SK-N-SH (cell line): ENCODE measurements at regions not wholly inside any gene's neighbourhood (a gene's known extent, or its start where the extent isn't known, plus 50 kb on each side); places are given as distances from the start of the nearest gene placed in this dataset.

Source experiments
- CTCF ChIA-PET: fragments of 300-600, 350-600 bp; formaldehyde crosslinking; extraction: SDS; loops from one replicate; lab custom pipeline; 2021; lab: Yijun Ruan, JAX
- POLR2A ChIA-PET: fragments of 350-600 bp; sonication (Branson Sonifier 250); formaldehyde crosslinking; extraction: SDS; loops from one replicate; lab custom pipeline; 2020; ENCODE audit warnings: antibody characterized with exemption, inconsistent platforms; lab: Yijun Ruan, JAX
- DNase-seq: peaks from one replicate; pipeline ENCODE4 v3.0.0; 2012
- H2AFZ ChIP-seq: fragments of 200-600 bp; sonication (generic); 2 replicates; pipeline ENCODE4 v1.8.1; 2016; ENCODE audit warnings: antibody characterized with exemption, mild to moderate bottlenecking, low read depth
- H3F3A ChIP-seq: fragments of 200-600 bp; sonication (generic); replicated peaks from 2 replicates; pipeline ENCODE3; 2016; ENCODE audit warnings: antibody characterized with exemption, mild to moderate bottlenecking; ENCODE audit not compliant: insufficient read depth
- H3K27ac ChIP-seq, 2 experiments: fragments of 200-500 bp in 1 of 2; fragments of 200-600 bp in 1 of 2; sonication (Bioruptor generic) in 1 of 2; sonication (generic), shearing (Covaris generic) in 1 of 2; 2 replicates each; pipeline versions ENCODE4 v1.5.1 to v1.6.1; 2014 to 2016; ENCODE audit warnings: low read depth in 2 of 2, inconsistent platforms in 1 of 2, low read length in 1 of 2, mild to moderate bottlenecking in 1 of 2, mixed read lengths in 1 of 2
- H3K27me3 ChIP-seq: fragments of 200-600 bp; sonication (generic), shearing (Covaris generic); 2 replicates; pipeline ENCODE4 v1.6.1; 2016; ENCODE audit warnings: mixed run types; ENCODE audit not compliant: insufficient read depth
- H3K36me3 ChIP-seq, 2 experiments: fragments of 200-500 bp in 1 of 2; fragments of 200-600 bp in 1 of 2; sonication (Bioruptor generic) in 1 of 2; sonication (generic) in 1 of 2; replicated peaks in 1 of 2; 2 replicates each; pipeline versions ENCODE3 to v1.5.1; 2014 to 2016; ENCODE audit warnings: low read length in 1 of 2, mild to moderate bottlenecking in 1 of 2; ENCODE audit not compliant: insufficient read depth in 2 of 2, control insufficient read depth in 1 of 2
- H3K4me1 ChIP-seq, 2 experiments: fragments of 200-500 bp in 1 of 2; fragments of 200-600 bp in 1 of 2; sonication (Bioruptor generic) in 1 of 2; sonication (generic), shearing (Covaris generic) in 1 of 2; 2 replicates each; pipeline versions ENCODE4 v1.5.1 to v1.6.1; 2014 to 2016; ENCODE audit warnings: low read depth in 1 of 2, low read length in 1 of 2, mixed run types in 1 of 2; ENCODE audit not compliant: insufficient read depth in 2 of 2, control insufficient read depth in 1 of 2
- H3K4me2 ChIP-seq: fragments of 200-600 bp; sonication (generic), shearing (Covaris generic); 2 replicates; pipeline ENCODE4 v1.6.1; 2017; ENCODE audit warnings: mixed run types
- H3K4me3 ChIP-seq, 2 experiments: fragments of 200-500 bp in 1 of 2; fragments of 200-600 bp in 1 of 2; sonication (Bioruptor generic) in 1 of 2; sonication (generic), shearing (Covaris generic) in 1 of 2; 2 replicates each; pipeline versions ENCODE4 v1.5.1 to v1.8.1; 2014 to 2016; ENCODE audit warnings: low read depth in 2 of 2, inconsistent platforms in 1 of 2, low read length in 1 of 2, mild to moderate bottlenecking in 1 of 2, mixed read lengths in 1 of 2, moderate library complexity in 1 of 2
- H3K79me2 ChIP-seq: fragments of 200-600 bp; sonication (generic); 2 replicates; pipeline ENCODE4 v1.8.1; 2017; ENCODE audit warnings: mild to moderate bottlenecking; ENCODE audit not compliant: insufficient read depth
- H3K9ac ChIP-seq: fragments of 200-600 bp; sonication (generic); 2 replicates; pipeline ENCODE4 v1.6.1; 2017; ENCODE audit warnings: mixed run types
- H3K9me2 ChIP-seq: fragments of 200-600 bp; sonication (generic); 2 replicates; pipeline ENCODE4 v1.6.1; 2017; ENCODE audit warnings: mixed run types
- H3K9me3 ChIP-seq: fragments of 200-600 bp; sonication (generic); 2 replicates; pipeline ENCODE4 v1.6.1; 2017; ENCODE audit warnings: mixed run types, mild to moderate bottlenecking, moderate library complexity
- H4K20me1 ChIP-seq: fragments of 200-600 bp; sonication (generic); 2 replicates; pipeline ENCODE4 v1.6.1; 2017; ENCODE audit warnings: mild to moderate bottlenecking, mixed run types; ENCODE audit not compliant: insufficient read depth
- ELF1 ChIP-seq: IDR thresholded peaks from 2 replicates; pipeline ENCODE4 v1.4.0; 2012
- EP300 ChIP-seq, 2 experiments: IDR thresholded peaks; 2 replicates each; pipeline versions ENCODE4 v1.4.0 to v1.6.1; 2012; ENCODE audit warnings: borderline replicate concordance in 1 of 2, low read depth in 1 of 2, low read length in 1 of 2
- FOXJ3 ChIP-seq: sonication (generic); formaldehyde crosslinking; IDR thresholded peaks from 2 replicates; pipeline ENCODE4 v1.5.1; 2020; ENCODE audit warnings: mild to moderate bottlenecking, missing genetic modification reagents
- FOXM1 ChIP-seq: IDR thresholded peaks from 2 replicates; pipeline ENCODE4 v1.4.0; 2012; ENCODE audit warnings: low read depth, mild to moderate bottlenecking
- GATA2 ChIP-seq: sonication (generic); formaldehyde crosslinking; IDR thresholded peaks from 2 replicates; pipeline ENCODE4 v1.5.0; 2020; ENCODE audit warnings: mild to moderate bottlenecking, missing genetic modification reagents
- JUND ChIP-seq: IDR thresholded peaks from 2 replicates; pipeline ENCODE4 v1.4.0; 2012
- MAX ChIP-seq: IDR thresholded peaks from 2 replicates; pipeline ENCODE4 v1.4.0; 2012; ENCODE audit warnings: low read depth
- MEF2A ChIP-seq: IDR thresholded peaks from 2 replicates; pipeline ENCODE4 v1.4.0; 2012; ENCODE audit warnings: low read depth, borderline replicate concordance
- MXI1 ChIP-seq: IDR thresholded peaks from 2 replicates; pipeline ENCODE4 v1.6.1; 2012; ENCODE audit warnings: mild to moderate bottlenecking, low read depth, low read length, improper control_type of control experiment
- NRF1 ChIP-seq: IDR thresholded peaks from 2 replicates; pipeline ENCODE4 v1.6.1; 2012; ENCODE audit warnings: low read depth, mild to moderate bottlenecking, low read length
- POLR2AphosphoS5 ChIP-seq: IDR thresholded peaks from 2 replicates; pipeline ENCODE4 v1.6.1; 2012; ENCODE audit warnings: low read depth, low read length
- RCOR1 ChIP-seq: fragments of 150-350 bp; IDR thresholded peaks from 2 replicates; pipeline ENCODE4 v1.6.1; 2017; ENCODE audit warnings: antibody characterized with exemption, low read length
- RXRA ChIP-seq: IDR thresholded peaks from 2 replicates; pipeline ENCODE4 v1.4.0; 2012; ENCODE audit warnings: low read depth, mild to moderate bottlenecking, borderline replicate concordance
- SIN3A ChIP-seq: IDR thresholded peaks from 2 replicates; pipeline ENCODE4 v1.6.1; 2012; ENCODE audit warnings: low read depth, mild to moderate bottlenecking, low read length, moderate library complexity, borderline replicate concordance
- SMC3 ChIP-seq: IDR thresholded peaks from 2 replicates; pipeline ENCODE4 v1.6.1; 2012; ENCODE audit warnings: low read depth, low read length, improper control_type of control experiment
- TCF12 ChIP-seq: IDR thresholded peaks from 2 replicates; pipeline ENCODE4 v1.4.0; 2012
- TEAD4 ChIP-seq: IDR thresholded peaks from 2 replicates; pipeline ENCODE4 v1.4.0; 2012; ENCODE audit warnings: mild to moderate bottlenecking, borderline replicate concordance; ENCODE audit not compliant: insufficient read depth
- YY1 ChIP-seq: IDR thresholded peaks from 2 replicates; pipeline ENCODE4 v1.4.0; 2012; ENCODE audit warnings: low read depth, mild to moderate bottlenecking
- WGBS: methylation state at CpG from one replicate; pipeline ENCODE4 v1.1.6; 2017; ENCODE audit warnings: low lambda C conversion rate; 5-methylcytosine and 5-hydroxymethylcytosine counted together
- TF ChIP-seq, protein P1 (sequence below): IDR thresholded peaks from 2 replicates; pipeline ENCODE4; 2012
- TF ChIP-seq, protein P2 (sequence below): IDR thresholded peaks from 2 replicates; pipeline ENCODE4 v1.4.0; 2012; ENCODE audit warnings: low read depth, borderline replicate concordance
- TF ChIP-seq, protein P3 (sequence below): fragments of 150-350 bp; IDR thresholded peaks from 2 replicates; pipeline ENCODE4 v1.6.1; 2016; ENCODE audit warnings: mild to moderate bottlenecking, low read depth, low read length
- TF ChIP-seq, protein P4 (sequence below): fragments of 150-350 bp; IDR thresholded peaks from 2 replicates; pipeline ENCODE4 v1.6.1; 2017; ENCODE audit warnings: antibody characterized with exemption, low read length, low read depth, borderline replicate concordance

GRCh38 chr5:18970000-18970399, 1018.0 kb downstream of the CDH18 start:
- Histone ChIP-seq H3K9ac (no peak overlapping the region), H3K4me1 (no peaks in the 10 kb centered on the region), H3K36me3 (no peaks in the 10 kb centered on the region), H3K27me3 (no peaks in the 10 kb centered on the region; the same call in 1 of the 2 replicates), H3K27ac (no peak overlapping the region), H3K79me2 (no peaks in the 10 kb centered on the region), H4K20me1 (no peaks in the 10 kb centered on the region), H2AFZ (no peak overlapping the region), H3K9me2 (no peaks in the 10 kb centered on the region), H3K9me3 (no peaks in the 10 kb centered on the region), H3F3A (no peaks in the 10 kb centered on the region), H3K4me3 (no peak overlapping the region), H3K4me2 (no peak overlapping the region)
- CTCF ChIA-PET, result no interaction called here
- TF ChIP-seq TCF12 (no peak), MAX (no peak), YY1 (no peak), NRF1 (no peak), SIN3A (no peak), JUND (no peak), GATA2 (CRISPR knock-in tag) (no peak), POLR2AphosphoS5 (no peak), MXI1 (no peak), RCOR1 (no peak), FOXJ3 (no peak), EP300 (IDR thresholded peaks at IDR 0.05; ENCODE audit: borderline replicate concordance in 1 of 2, low read depth in 1 of 2, low read length in 1 of 2) (no peak), SMC3 (no peak), TEAD4 (no peak)
- TF ChIP-seq, protein P1, sequence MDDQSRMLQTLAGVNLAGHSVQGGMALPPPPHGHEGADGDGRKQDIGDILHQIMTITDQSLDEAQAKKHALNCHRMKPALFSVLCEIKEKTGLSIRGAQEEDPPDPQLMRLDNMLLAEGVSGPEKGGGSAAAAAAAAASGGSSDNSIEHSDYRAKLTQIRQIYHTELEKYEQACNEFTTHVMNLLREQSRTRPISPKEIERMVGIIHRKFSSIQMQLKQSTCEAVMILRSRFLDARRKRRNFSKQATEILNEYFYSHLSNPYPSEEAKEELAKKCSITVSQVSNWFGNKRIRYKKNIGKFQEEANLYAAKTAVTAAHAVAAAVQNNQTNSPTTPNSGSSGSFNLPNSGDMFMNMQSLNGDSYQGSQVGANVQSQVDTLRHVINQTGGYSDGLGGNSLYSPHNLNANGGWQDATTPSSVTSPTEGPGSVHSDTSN, result no peak
- DNase-seq, result no peak
- POLR2A ChIA-PET, result no interaction called here
- 7% methylated on average over 5 of the region's 5 CpGs for WGBS

- DNase-seq, result no peak
- Histone ChIP-seq H3K27me3 (no peaks in the 10 kb centered on the region), H3K4me1 (no peaks in the 10 kb centered on the region), H2AFZ (no peak overlapping the region), H3F3A (no peaks in the 10 kb centered on the region), H3K4me2 (no peak overlapping the region), H3K9ac (no peak overlapping the region), H3K79me2 (no peaks in the 10 kb centered on the region), H4K20me1 (no peaks in the 10 kb centered on the region), H3K9me2 (no peaks in the 10 kb centered on the region), H3K36me3 (no peaks in the 10 kb centered on the region), H3K27ac (no peak overlapping the region), H3K4me3 (no peak overlapping the region), H3K9me3 (no peaks in the 10 kb centered on the region)
- POLR2A ChIA-PET, result no interaction called here
- TF ChIP-seq, protein P2, sequence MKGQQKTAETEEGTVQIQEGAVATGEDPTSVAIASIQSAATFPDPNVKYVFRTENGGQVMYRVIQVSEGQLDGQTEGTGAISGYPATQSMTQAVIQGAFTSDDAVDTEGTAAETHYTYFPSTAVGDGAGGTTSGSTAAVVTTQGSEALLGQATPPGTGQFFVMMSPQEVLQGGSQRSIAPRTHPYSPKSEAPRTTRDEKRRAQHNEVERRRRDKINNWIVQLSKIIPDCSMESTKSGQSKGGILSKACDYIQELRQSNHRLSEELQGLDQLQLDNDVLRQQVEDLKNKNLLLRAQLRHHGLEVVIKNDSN, result no peak
- TF ChIP-seq RXRA (no peak), NRF1 (no peak), FOXJ3 (no peak), ELF1 (no peak), FOXM1 (no peak), MEF2A (no peak), RCOR1 (no peak)
- TF ChIP-seq, protein P3, sequence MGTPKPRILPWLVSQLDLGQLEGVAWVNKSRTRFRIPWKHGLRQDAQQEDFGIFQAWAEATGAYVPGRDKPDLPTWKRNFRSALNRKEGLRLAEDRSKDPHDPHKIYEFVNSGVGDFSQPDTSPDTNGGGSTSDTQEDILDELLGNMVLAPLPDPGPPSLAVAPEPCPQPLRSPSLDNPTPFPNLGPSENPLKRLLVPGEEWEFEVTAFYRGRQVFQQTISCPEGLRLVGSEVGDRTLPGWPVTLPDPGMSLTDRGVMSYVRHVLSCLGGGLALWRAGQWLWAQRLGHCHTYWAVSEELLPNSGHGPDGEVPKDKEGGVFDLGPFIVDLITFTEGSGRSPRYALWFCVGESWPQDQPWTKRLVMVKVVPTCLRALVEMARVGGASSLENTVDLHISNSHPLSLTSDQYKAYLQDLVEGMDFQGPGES, result no peak
- TF ChIP-seq, protein P4, sequence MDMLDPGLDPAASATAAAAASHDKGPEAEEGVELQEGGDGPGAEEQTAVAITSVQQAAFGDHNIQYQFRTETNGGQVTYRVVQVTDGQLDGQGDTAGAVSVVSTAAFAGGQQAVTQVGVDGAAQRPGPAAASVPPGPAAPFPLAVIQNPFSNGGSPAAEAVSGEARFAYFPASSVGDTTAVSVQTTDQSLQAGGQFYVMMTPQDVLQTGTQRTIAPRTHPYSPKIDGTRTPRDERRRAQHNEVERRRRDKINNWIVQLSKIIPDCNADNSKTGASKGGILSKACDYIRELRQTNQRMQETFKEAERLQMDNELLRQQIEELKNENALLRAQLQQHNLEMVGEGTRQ, result no peak
- WGBS, result 21% methylated on average over 3 of the region's 3 CpGs
- CTCF ChIA-PET, result no interaction called here
These were observed 1015.8 kb downstream of the CDH18 start for GRCh38 chr5:18972177-18972576.
